IMR-90 (cell line): ENCODE measurements at regions not wholly inside any gene's neighbourhood (a gene's known extent, or its start where the extent isn't known, plus 50 kb on each side); places are given as distances from the start of the nearest gene placed in this dataset.

Source experiments
- BHLHE40 ChIP-seq: fragments of 150-350 bp; IDR thresholded peaks from 2 replicates; pipeline ENCODE4 v1.6.1; 2016; ENCODE audit warnings: mild to moderate bottlenecking, low read depth, low read length
- CEBPB ChIP-seq: IDR thresholded peaks from 2 replicates; pipeline ENCODE4 v1.6.1; 2012; ENCODE audit warnings: low read depth, low read length, improper control_type of control experiment
- CHD1 ChIP-seq: IDR thresholded peaks from 2 replicates; pipeline ENCODE4 v1.6.1; 2012; ENCODE audit warnings: low read depth, low read length, improper control_type of control experiment
- CTCF ChIP-seq: conservative IDR thresholded peaks from 2 replicates; pipeline ENCODE4 v1.5.1; 2012; ENCODE audit warnings: mild to moderate bottlenecking, low read depth, low read length, improper control_type of control experiment
- MAZ ChIP-seq: IDR thresholded peaks from 2 replicates; pipeline ENCODE4 v1.6.1; 2012; ENCODE audit warnings: low read depth, mild to moderate bottlenecking, low read length, improper control_type of control experiment, moderate library complexity, borderline replicate concordance
- MXI1 ChIP-seq: IDR thresholded peaks from 2 replicates; pipeline ENCODE4 v1.6.1; 2012; ENCODE audit warnings: low read depth, mild to moderate bottlenecking, low read length, moderate library complexity, borderline replicate concordance
- NFE2L2 ChIP-seq: fragments of 150-350 bp; IDR thresholded peaks from 2 replicates; pipeline ENCODE4 v1.6.1; 2016; ENCODE audit warnings: low read depth, mild to moderate bottlenecking, low read length
- POLR2A ChIP-seq: IDR thresholded peaks from 2 replicates; pipeline ENCODE4 v1.6.1; 2012; ENCODE audit warnings: mild to moderate bottlenecking, low read depth, low read length
- RAD21 ChIP-seq: IDR thresholded peaks from 2 replicates; pipeline ENCODE4 v1.6.1; 2012; ENCODE audit warnings: low read length, improper control_type of control experiment
- RCOR1 ChIP-seq: IDR thresholded peaks from 2 replicates; pipeline ENCODE4 v1.6.1; 2012; ENCODE audit warnings: mild to moderate bottlenecking, low read length, improper control_type of control experiment; ENCODE audit not compliant: insufficient replicate concordance
- SMC3 ChIP-seq: fragments of 150-350 bp; IDR thresholded peaks from 2 replicates; pipeline ENCODE4 v1.6.1; 2016; ENCODE audit warnings: low read depth, mild to moderate bottlenecking, antibody characterized with exemption, low read length, moderate library complexity
- USF2 ChIP-seq: fragments of 150-350 bp; IDR thresholded peaks from 2 replicates; pipeline ENCODE4 v1.6.1; 2017; ENCODE audit warnings: mild to moderate bottlenecking, antibody characterized with exemption, low read length, low read depth

- TF ChIP-seq CTCF (no peak), CHD1 (no peak), SMC3 (no peak), NFE2L2 (no peak), POLR2A (no peak), CEBPB (no peak), RAD21 (no peak), USF2 (no peak), MAZ (no peak), RCOR1 (no peak), BHLHE40 (no peak), MXI1 (no peak)
Measured at GRCh38 chr5:42148813-42149212, 223.7 kb downstream of the FBXO4 start.
